Sigmoid colon (tissue), 4 donors: ENCODE measurements at regions not wholly inside any gene's neighbourhood (a gene's known extent, or its start where the extent isn't known, plus 50 kb on each side); places are given as distances from the start of the nearest gene placed in this dataset.

ENCODE experiments used
- CTCF ChIP-seq, 4 experiments: fragments of 450-650 bp in 3 of 4; fragments of 200-600 bp in 1 of 4; IDR thresholded peaks; one replicate each; pipeline ENCODE4 v1.5.1; 2016 to 2019; ENCODE audit warnings: antibody characterized with exemption in 4 of 4, mild to moderate bottlenecking in 3 of 4, moderate library complexity in 2 of 4
- EP300 ChIP-seq, 4 donors: sonication (generic); formaldehyde crosslinking; IDR thresholded peaks; one replicate each; pipeline ENCODE4 v1.6.1; 2017; ENCODE audit warnings: antibody characterized with exemption in 4 of 4
- POLR2A ChIP-seq, 2 donors: fragments of 450-650 bp; IDR thresholded peaks; one replicate each; pipeline ENCODE4 v1.6.1; 2016; ENCODE audit warnings: antibody characterized with exemption in 2 of 2, mild to moderate bottlenecking in 2 of 2, moderate library complexity in 2 of 2
- POLR2AphosphoS5 ChIP-seq, 4 donors: sonication (generic); formaldehyde crosslinking; IDR thresholded peaks; one replicate each; pipeline ENCODE4 v1.6.1; 2017; ENCODE audit warnings: antibody characterized with exemption in 4 of 4

GRCh38 chr6:105825210-105825609 is 260.9 kb upstream of the PRDM1 start:
- TF ChIP-seq EP300 (IDR thresholded peaks at IDR 0.05): no peak
- no peak for TF ChIP-seq CTCF (IDR thresholded peaks at IDR 0.05)
- TF ChIP-seq POLR2AphosphoS5 (IDR thresholded peaks at IDR 0.05): no peak
- TF ChIP-seq POLR2A (IDR thresholded peaks at IDR 0.05): no peak
